AG04450 (cell line): ENCODE measurements at regions not wholly inside any gene's neighbourhood (a gene's known extent, or its start where the extent isn't known, plus 50 kb on each side); places are given as distances from the start of the nearest gene placed in this dataset.

Experiments used
- CTCF ChIA-PET: fragments of 300-600, 350-600 bp; formaldehyde crosslinking; extraction: SDS; loops from one replicate; lab custom pipeline; 2022; ENCODE audit warnings: antibody characterized with exemption, inconsistent platforms; lab: Charles Lee
- POLR2A ChIA-PET: fragments of 350-600 bp; formaldehyde crosslinking; extraction: SDS; loops from one replicate; lab custom pipeline; 2021; ENCODE audit warnings: antibody characterized with exemption, inconsistent platforms; lab: Yijun Ruan, JAX
- DNase-seq: peaks from one replicate; pipeline ENCODE4 v3.0.0-alpha.2; 2011; ENCODE audit warnings: low read depth, low spot score
- H3K27ac ChIP-seq: one replicate; pipeline ENCODE4 v1.5.1; 2012; ENCODE audit warnings: low read depth, low read length, control low read depth
- H3K27me3 ChIP-seq: one replicate; pipeline ENCODE4 v1.6.0; 2012; ENCODE audit warnings: low read length; ENCODE audit not compliant: control insufficient read depth, insufficient read depth
- H3K4me3 ChIP-seq: 2 replicates; pipeline ENCODE4 v1.5.1; 2011; ENCODE audit warnings: mild to moderate bottlenecking, low read depth, low read length, control low read depth
- H3K9me3 ChIP-seq: 2 replicates; pipeline ENCODE4 v1.5.1; 2012; ENCODE audit warnings: low read length; ENCODE audit not compliant: control insufficient read depth, insufficient read depth
- CTCF ChIP-seq: IDR thresholded peaks from 2 replicates; pipeline ENCODE4 v1.5.1; 2011; ENCODE audit warnings: low read depth, low read length, control low read depth, inconsistent platforms

GRCh38 chr2:145764631-145765030, 1244.7 kb upstream of the ZEB2 start:
- no peak overlapping the region for H3K4me3 ChIP-seq
- POLR2A ChIA-PET, result no interaction called here
- H3K27me3 ChIP-seq, result no peaks in the 10 kb centered on the region
- DNase-seq, result no peak
- TF ChIP-seq CTCF, result no peak
- CTCF ChIA-PET, result interaction anchor here (0.9 kb wide), 1 partner anchor 12 kb away, joined by 3 read pairs; no protein-coding TSS in a partner anchor
- H3K27ac ChIP-seq, result no peak overlapping the region
- no peaks in the 10 kb centered on the region for H3K9me3 ChIP-seq

GRCh38 chr2:145760781-145761649, 1241.1 kb upstream of the ZEB2 start:
- Histone ChIP-seq H3K27me3 (no peaks in the 10 kb centered on the region), H3K27ac (peak overlapping the region; percentile 34), H3K4me3 (no peak overlapping the region), H3K9me3 (no peaks in the 10 kb centered on the region)
- CTCF ChIA-PET, result interaction anchor here (0.6 to 2.0 kb wide), 3 partner anchors 8 to 552 kb away, joined by 3 to 13 read pairs (median 4); no protein-coding TSS in a partner anchor
- peak; percentile 57 for DNase-seq
- no peak for TF ChIP-seq CTCF
- POLR2A ChIA-PET, result interaction anchor here (0.6 to 1.4 kb wide), 5 partner anchors 16 to 1243 kb away, joined by 3 to 6 read pairs (median 4); no protein-coding TSS in a partner anchor

GRCh38 chr2:145759228-145759915, 1239.5 kb upstream of the ZEB2 start:
- Histone ChIP-seq H3K9me3 (no peaks in the 10 kb centered on the region), H3K27ac (no peak overlapping the region), H3K27me3 (no peaks in the 10 kb centered on the region), H3K4me3 (no peak overlapping the region)
- no peak for DNase-seq
- CTCF ChIA-PET, result no interaction called here
- POLR2A ChIA-PET, result no interaction called here
- no peak for TF ChIP-seq CTCF

- Histone ChIP-seq H3K27me3 (no peaks in the 10 kb centered on the region), H3K4me3 (no peak overlapping the region), H3K9me3 (no peaks in the 10 kb centered on the region), H3K27ac (no peak overlapping the region)
- no peak for TF ChIP-seq CTCF
- ChIA-PET CTCF (no interaction called here), POLR2A (no interaction called here)
- DNase-seq, result no peak
Measured at GRCh38 chr2:145757503-145758246, 1237.8 kb upstream of the ZEB2 start.
